Dermis microvascular lymphatic vessel endothelial cell (primary cell): ENCODE measurements at regions not wholly inside any gene's neighbourhood (a gene's known extent, or its start where the extent isn't known, plus 50 kb on each side); places are given as distances from the start of the nearest gene placed in this dataset.
"Not testable (repeated sequence)": the region's sequence is repeated elsewhere in the genome, so short reads cannot be mapped to it uniquely, and the experiment has no call there.

ENCODE experiments used
- DNase-seq, 2 donors: peaks; one replicate each; pipeline versions ENCODE4 v3.0.0 to v3.0.0-alpha.2; 2010; ENCODE audit warnings: low read depth in 2 of 2

DNA sequence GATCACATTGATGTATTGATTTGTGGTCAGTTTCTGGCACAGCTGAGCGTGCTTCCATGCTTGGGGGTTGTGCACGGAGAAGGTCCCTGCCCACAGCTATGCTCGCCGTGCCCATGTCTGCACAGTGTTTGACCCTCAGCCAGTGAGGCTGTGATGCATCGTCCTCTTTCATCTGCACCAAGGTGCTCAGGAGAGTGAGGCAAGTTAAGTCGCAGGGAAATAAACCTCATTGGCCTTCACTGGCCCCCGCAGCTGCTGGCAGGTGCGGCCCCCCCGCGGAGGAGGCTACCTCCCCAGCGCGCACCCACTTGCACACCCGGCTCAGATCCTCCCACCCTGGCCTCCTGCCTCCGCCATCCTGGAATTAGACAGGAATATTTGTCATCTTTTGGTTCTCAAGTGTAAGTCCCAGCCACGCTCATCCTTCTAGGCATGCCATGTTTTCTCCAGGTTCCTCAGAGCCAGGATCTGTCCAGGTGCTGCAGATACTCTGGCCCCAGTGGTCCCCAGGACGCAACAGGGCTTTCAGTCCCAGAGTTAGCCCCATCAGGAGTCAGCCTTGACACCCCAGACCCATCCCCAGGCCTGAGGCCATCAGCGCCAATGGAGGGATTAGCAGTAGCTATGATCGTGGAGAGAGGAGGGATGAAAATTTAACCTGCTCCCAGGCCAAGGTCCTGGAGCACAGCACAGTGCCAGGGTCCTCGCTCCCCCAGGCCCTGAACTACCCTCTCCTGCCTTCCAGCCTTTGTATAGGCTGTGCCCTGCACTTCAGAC lies 93.7 kb downstream of the OAT start:
- DNase-seq = no peak

DNA sequence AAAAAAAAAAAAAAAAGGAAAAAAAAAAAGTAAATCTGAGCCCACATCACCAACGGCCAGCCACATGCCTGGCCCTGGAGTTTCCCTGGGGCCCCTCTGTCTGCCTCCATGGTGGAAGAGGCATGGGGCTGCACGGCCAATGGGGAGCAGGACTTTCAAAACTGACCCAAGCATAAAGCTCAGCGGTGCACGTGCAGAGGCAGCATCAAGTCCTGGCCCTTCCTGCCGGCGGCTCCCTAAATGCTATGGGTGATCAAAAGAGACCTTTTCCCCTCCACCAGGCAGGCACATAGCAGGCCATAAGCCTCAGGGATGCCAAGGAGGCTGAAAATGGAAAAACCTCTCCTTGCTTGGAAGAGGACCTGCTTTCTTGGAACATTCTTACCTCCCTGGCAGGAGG lies 94.3 kb downstream of the OAT start:
- DNase-seq = no peak

DNA sequence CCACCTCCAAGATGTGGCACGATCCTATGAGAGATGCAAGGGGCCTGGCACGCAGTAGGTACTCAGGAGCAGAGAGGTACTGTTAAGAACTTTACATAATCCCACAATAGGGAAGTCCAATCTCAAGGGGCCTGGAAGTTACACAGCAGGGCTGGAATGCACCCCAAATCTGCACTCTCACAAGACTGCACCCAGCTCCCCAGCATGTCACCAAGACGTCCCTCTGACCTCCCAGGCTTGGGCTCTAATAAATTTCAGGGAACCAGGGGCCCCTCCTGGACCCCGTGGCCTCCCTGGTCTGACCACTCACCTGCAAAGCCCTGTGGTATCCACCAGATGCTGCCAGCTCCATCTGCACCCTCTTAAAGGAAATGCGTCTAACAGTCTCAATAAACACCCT lies 94.9 kb downstream of the OAT start:
- no peak for DNase-seq

DNA sequence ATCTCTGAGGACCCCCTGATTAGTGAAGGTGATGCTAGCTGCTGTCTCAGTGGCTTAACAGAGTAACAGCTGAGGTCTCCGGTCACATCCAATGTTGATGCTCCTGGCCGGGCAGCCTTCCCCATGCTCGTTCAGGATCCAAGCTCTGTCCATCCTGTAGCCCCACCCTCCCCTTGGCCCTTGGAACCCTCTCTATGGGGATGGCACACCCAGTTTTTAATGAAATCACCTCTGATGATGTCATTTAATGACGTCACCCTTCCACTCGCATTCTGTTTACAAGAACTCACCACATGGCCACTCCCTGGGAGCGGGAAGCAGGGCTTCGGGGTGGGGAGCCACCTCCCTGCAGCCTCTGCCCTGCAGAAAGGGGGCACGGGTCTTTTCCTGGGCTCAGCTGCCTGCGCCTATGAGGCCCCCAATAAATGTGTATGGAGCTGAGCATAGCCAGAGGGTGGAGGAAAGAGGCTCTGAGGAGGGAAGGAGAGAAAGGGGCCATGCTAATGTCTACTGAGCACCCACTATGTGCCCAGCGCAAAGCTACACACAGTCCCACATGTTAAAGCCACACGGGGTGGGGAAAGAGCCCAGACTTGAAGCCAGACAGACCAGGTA lies 95.5 kb downstream of the OAT start:
- no peak for DNase-seq

DNA sequence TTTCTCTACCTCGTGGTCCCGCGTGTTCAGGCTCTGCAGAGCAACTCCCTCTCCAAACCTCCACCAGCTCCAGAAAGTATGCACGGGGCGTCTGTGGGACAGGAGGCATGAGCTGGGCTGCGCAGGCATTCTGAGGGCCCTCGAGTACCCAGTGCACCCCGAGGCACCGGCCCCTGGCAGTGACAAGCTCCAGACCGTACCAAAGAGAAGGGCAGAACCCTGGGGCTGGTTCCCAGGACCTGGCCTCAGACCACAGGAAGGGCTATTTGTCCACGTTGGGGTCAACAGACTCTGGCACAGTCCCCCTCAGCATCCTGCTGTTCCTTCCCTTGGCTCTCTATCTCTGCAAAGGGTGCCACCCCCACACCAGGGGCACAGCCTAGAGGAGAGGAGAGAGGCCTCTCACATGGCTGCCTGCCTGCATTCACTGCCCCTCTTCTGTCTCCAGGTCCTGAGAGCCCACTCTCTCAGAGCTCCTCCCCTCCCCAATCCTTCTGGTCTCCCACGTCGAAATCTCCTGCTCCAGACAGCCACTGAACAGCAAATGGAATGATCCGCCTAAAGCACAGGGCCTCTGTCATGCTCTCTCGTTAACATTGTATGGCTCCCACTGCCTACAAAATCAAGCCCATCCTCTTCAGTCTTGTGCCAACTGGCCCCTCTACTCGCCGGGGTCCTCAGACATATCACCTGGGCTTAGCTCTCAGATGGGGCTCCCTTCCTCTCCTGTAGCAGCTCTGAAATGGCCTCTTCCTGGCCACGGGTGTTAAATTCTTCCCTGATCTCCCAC lies 96.3 kb downstream of the OAT start:
- DNase-seq = no peak

DNA sequence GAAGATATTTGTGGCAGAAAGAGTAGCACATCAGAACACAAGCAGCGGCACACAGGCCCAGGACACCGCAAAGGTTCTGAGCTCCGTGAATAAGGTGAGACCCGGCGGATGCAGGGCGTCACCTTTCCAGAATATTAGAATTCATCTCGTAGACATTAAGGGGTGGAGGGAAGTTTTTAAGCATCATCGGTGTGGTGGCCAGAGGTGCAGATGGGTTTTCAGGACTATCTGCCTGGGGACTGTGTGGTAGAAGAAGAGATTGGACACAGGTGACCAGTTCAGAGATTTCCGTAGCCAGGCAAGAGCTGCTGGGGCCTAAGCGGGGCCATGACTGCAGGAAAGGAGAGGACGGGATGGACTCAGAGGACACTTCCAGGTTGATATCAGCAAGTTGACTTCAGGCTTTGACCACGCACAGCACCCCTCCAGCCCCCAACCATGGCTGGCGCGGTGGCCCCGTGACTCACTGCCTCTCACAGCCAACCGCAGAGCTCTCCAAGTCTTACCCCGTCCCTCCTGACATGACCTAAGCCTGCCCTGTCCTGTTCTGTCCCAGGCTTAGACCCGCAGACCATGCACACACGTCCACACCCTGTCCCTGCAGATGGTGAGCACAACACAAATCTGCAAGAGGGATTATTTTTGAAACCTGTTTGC lies 97.2 kb downstream of the OAT start:
- DNase-seq = no peak

DNA sequence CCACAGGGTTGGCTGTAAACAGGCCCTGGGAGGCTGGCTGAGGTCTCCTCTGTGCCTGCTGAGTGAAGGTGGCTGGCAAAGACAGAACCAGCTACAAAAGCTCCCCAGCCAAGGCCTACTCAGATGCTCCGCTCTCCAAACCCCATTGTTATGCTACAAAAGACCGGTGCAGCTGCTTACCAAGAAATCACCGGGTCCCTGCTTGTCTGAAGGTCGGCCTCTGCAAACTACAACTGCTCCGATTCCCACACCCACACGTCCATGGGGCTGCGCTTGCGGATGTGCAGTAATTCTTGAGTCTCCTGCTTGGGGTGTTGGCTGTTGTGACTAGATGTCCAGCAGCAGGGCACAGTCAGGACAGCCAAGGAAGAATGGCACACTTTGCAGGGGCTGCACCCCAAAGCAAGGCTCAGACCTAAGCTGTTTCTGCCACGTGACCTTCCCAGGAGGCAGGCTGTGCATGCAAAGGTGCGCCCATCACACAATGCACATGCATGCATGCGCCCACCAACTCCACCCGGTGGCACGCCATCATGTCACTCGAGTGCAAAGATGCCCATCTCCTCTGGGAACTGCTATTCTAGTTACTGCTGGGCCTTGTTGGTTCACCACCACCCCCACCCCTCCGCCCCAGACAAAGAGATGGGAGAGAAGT lies 97.8 kb downstream of the OAT start:
- DNase-seq = no peak

DNA sequence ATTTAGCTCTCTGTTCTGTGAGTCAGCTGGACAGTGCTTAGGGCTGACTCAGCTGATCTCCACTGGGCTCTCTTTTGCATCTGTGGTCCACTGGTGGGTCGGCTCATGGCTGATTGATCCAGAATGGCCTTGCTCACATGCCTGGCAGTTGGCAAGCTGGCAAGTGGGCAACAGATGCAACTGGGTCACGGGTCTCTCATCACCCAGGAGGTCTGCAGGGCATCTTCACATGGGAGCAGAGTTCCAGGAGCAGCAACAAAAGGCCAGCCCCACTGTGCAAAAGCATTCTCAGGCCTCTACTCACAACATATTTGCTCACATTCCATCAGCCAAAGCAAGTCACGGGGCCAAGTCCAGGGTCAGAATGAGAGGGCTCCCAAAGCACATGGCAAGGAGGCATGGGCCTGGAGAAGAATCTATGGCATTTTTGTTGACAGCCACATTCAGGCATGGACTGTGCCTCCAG lies 98.8 kb downstream of the OAT start:
- no peak for DNase-seq

DNA sequence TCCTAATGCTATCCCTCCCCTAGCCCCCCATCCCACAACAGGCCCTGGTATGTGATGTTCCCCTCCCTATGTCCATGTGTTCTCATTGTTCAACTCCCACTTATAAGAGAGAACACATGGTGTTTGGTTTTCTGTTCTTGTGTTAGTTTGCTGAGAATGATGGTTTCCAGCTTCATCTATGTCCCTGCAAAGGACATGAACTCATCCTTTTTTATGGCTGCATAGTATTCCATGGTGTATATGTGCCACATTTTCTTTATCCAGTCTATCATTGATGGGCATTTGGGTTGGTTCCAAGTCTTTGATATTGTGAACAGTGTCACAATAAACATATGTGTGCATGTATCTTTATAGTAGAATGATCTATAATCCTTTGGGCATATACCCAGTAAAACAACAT lies 99.2 kb downstream of the OAT start:
- not testable (repeated sequence) for DNase-seq

DNA sequence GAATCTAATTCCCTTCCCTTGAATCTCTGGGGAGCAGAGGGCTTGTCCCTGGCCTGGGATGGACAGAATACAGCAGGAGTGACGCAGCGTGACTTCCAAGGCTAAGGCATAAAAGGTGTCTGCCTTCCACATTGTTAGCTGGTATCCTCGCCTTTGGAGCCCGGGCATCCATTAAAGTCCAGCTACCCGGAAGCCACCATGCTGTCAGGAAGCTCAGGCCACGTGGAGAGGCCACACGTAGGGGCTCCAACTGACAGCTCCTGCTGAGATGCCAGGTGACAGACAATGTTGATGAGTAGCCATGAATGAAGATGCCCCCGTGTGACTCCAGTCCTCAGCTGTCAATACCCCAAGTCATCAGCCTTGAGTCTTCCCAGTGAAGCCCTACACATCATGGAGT lies 99.9 kb downstream of the OAT start:
- no peak for DNase-seq

DNA sequence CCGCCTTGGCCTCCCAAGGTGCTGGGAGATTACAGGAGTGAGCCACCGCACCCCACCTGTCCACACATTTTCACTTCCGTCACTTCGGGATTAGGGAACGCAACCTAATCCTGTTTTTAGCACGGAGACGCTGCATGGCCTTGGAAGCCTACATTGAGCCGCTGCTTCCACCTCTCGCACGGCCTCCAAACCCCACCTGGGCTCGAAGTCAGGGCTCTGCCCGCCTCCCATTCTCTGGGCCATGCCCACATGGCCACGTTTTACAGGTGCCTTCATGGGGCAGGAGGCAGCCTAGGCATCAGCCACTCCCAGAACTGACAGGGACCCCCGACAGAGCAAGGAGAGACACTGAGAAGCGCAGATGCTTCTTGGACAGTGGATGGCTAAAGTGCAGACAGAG lies 100.6 kb downstream of the OAT start:
- no peak for DNase-seq

DNA sequence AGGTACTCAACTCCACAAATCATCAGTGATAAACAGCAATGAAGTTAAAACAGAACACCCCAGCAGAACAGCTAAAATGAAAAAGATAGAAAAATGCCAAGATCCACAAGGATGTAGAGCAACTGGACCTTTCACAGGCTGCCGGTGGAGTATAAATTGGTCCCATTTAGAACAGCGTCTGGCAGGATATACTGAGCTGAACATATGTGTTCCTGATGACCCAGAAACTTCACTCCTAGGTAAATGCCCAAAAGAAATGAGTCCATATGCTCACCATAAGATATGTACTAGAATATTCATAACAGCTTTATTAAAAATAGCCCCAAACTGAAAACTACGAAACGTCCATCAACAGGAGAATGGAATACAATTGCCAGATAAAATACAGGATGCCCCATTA lies 102.4 kb downstream of the OAT start:
- no peak for DNase-seq

DNA sequence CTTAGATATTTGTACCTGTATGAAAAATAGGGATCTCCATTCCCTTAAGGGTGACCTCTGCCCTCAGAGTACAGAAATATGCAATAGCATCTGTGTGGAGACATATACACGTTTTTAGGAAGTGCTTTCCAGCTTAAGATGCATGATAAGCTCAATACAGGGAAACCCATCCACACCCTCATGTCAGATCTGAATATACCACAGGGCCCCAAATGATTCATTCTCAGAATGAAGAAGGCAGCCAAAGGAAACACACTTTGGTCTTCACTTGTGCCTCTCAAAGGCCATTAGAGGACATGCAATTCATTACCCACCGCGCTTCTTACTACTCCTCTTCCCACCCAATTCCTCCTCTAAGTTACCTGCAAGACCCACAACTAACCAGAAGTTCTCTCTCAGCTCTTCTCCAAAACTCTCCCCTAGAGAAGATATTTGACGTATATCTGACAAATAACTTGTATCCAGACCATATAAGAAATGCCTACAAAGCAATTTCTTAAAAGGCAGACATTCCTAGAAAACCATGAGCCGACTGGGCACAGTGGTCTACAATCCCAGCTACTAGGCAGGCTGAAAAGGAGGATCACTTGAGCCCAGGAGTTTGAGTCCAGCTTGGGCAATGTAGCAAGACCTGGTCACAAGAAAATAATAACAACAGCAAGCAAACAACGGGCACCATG lies 103.0 kb downstream of the OAT start:
- DNase-seq = no peak

DNA sequence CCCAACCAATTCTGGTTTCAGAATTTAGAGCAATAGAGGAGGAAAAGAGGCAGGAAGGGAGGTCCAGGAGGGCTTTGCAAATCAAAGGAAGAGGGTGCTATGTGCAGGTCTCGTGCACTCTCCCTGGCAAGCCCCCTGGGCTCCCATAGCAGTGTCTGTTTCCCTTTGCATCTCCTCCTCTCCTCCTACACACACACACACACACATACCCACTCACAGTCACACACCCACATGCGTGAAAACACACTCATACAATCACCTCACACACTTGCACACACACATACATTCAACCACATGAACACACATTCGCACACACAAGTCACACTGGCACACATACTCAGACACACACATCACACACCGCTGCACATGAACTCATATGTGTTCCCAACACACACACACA lies 105.3 kb downstream of the OAT start:
- DNase-seq = no peak

DNA sequence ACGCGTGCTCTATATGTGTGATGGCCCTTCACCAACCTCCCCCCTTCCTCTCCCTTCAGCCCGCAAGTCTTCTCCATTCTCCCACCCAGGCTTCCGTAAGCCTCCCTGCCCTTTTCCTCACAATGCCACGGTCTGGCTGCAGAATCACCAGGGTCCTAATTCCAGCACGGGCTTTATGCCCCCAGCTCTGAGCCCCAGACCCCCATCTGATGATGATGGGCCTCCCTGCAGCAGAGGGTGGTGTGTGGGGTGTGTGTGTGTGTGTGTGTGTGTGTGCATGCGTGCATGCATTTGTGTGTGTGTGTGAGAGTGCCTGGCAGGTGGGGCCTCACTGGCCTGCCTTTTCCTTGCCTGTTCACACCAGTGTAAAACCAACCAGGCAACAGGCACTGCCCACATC lies 109.9 kb downstream of the OAT start:
- DNase-seq = no peak

DNA sequence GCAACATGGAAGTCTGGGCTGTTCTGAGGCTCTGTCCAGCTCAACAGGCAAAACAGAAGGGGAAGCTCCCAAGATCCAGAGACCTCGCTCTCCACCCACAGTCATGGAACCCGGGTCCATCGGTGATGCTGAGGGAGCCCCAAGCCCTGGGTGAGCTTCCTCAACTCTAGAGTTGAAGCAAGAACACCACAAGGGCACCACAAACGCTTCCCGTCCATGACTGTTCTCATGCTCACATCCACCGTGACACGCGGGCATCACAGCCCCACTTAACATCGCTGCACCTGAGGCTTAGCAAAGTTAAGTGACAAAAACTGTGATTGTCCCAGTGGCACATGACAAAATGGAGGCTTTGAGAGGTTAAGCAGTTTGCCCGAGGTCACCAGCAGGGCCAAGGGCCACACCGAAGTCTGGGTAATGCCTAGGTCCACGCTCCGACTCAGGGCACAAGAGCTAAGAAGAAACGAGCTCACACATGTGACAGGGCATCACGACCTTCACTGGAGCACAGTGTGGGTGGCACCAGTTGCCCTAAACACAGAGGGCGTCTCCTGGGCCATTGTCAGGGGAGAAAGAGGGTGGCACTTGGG lies 110.6 kb downstream of the OAT start:
- DNase-seq = no peak

DNA sequence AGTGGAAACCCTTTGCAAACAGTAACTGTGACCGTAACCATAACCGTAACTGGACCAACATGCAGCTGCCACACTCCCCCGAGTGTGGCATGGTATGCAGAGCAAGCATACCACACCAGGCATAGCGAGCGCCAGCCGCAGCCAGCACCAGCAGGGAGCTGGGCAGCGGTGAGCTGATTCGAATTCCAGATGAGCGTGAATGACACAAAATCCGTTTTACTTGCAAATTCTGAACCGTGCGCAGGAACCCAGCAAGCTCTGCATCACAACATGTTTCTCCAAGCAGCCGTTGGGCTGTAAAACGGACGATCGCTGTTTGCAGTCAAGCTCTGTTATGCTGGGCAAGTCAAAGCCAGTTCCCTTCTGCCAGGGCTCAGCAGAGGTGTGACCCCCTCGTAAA lies 111.1 kb downstream of the OAT start:
- no peak for DNase-seq

DNA sequence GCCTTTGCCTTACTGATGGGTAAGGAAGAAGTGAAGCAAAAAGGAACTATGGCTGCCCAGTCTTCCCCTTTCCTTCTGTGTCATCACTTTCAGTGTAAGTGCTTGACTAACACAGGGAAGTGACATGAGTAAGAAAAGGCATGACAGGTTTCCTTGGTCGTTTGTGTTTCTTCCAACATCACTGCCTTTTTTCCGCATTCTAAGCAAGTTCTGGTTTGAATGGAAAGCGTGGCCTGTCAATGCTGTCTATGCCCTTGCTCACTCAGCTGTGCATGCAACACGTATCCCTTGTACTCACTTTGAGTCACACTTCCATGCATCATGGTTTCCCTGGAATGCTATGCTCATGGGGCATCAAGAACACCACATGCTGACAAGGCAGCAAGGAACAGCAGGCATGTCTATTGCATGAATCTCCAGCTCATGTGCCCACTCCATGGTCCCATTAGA lies 111.8 kb downstream of the OAT start:
- no peak for DNase-seq

DNA sequence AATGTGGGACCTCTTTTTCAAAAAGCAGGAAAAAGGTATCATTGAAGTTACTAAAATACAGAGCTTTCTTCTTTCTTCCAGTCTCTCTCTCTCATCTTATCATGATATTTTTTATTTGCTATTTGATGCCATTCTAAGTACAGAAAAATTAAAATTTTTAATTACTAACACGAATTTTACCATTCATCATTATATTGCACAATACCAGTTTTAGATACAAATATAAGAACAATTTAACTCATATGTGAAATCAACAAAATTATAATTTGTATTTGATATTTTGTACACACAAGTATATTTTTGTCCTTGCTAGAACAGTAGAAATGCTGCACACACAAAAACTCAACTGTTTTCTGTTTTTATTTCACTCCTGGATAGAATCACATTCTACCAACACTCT lies 112.2 kb downstream of the OAT start:
- no peak for DNase-seq

DNA sequence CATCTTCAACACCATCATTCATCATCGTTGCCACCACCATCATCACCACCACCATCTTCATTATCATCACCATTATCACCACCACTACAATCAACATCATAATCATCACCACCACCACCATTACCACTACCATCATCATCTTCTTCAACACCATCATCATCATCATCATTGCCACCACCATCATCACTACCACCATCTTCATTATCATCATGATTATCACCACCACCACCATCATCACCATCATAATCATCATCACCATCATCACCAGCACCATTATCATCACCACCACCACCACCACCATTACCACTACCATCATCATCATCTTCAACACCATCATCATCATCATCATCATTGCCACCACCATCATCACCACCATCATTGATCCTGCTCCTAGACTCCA lies 112.7 kb downstream of the OAT start:
- no peak for DNase-seq

DNA sequence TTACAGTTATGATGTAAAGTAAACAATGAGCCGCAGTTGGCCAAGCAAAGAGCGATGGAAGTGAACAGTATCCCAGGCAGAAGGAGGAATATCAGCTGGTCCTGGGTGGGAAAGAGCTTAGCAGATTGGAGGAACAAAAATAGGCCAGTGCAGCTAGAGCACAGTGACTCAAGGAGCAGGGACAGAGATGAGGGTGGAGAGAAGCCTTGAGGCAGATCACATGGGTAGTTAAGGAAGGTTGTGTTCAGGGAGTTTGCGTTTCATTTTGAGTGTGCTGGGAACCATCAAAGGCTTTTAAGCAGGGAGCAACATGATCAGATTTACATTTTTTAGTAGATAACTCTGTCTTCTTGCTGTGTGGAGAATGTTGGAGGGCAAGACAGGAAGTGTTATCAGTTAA lies 113.6 kb downstream of the OAT start:
- DNase-seq = no peak
